Astrocyte (in vitro differentiated cells and primary cell): ENCODE measurements at regions not wholly inside any gene's neighbourhood (a gene's known extent, or its start where the extent isn't known, plus 50 kb on each side); places are given as distances from the start of the nearest gene placed in this dataset.

Experiments
- DNase-seq: peaks from one replicate; pipeline ENCODE4 v3.0.0-alpha.2; 2010; ENCODE audit warnings: low read depth
- FAIRE-seq: peaks from 2 replicates; lab custom pipeline; 2011; peaks lifted over from hg19 to GRCh38; lab: Jason Lieb, UNC
- H2AFZ ChIP-seq: 2 replicates; pipeline ENCODE4 v1.6.0; 2012; ENCODE audit warnings: low read depth, low read length, inconsistent platforms
- H3K27ac ChIP-seq: 2 replicates; pipeline ENCODE4 v1.5.1; 2011; ENCODE audit warnings: low read depth, low read length, inconsistent platforms
- H3K27me3 ChIP-seq: 2 replicates; pipeline ENCODE4 v1.6.0; 2011; ENCODE audit warnings: low read length, inconsistent platforms; ENCODE audit not compliant: insufficient read depth
- H3K36me3 ChIP-seq: 2 replicates; pipeline ENCODE4 v1.5.1; 2011; ENCODE audit warnings: low read length, inconsistent platforms; ENCODE audit not compliant: insufficient read depth
- H3K4me1 ChIP-seq: 2 replicates; pipeline ENCODE4 v1.5.1; 2011; ENCODE audit warnings: low read length, inconsistent platforms; ENCODE audit not compliant: insufficient read depth
- H3K4me2 ChIP-seq: 2 replicates; pipeline ENCODE4 v1.6.0; 2012; ENCODE audit warnings: low read length, inconsistent platforms
- H3K4me3 ChIP-seq: 2 replicates; pipeline ENCODE4 v1.5.1; 2011; ENCODE audit warnings: low read depth, mild to moderate bottlenecking, low read length, inconsistent platforms; ENCODE audit not compliant: insufficient read depth
- H3K79me2 ChIP-seq: 2 replicates; pipeline ENCODE4 v1.6.0; 2012; ENCODE audit warnings: mild to moderate bottlenecking, low read length, inconsistent platforms; ENCODE audit not compliant: insufficient read depth
- H3K9ac ChIP-seq: 2 replicates; pipeline ENCODE4 v1.6.0; 2012; ENCODE audit warnings: mild to moderate bottlenecking, low read length, inconsistent platforms
- H3K9me3 ChIP-seq: 2 replicates; pipeline ENCODE4 v1.5.1; 2012; ENCODE audit warnings: low read depth, mild to moderate bottlenecking, low read length, inconsistent platforms; ENCODE audit not compliant: insufficient read depth
- H4K20me1 ChIP-seq: 2 replicates; pipeline ENCODE4 v1.6.0; 2012; ENCODE audit warnings: low read length, inconsistent platforms; ENCODE audit not compliant: insufficient read depth
- H3K27ac Mint-ChIP-seq: one replicate; pipeline ENCODE4 v1.8.0; 2021; ENCODE audit warnings: mild to moderate bottlenecking, mixed read lengths; ENCODE audit not compliant: unreplicated experiment
- H3K27me3 Mint-ChIP-seq: one replicate; pipeline ENCODE4 v1.8.0; 2021; ENCODE audit warnings: low read depth, mixed read lengths; ENCODE audit not compliant: unreplicated experiment
- H3K36me3 Mint-ChIP-seq: one replicate; pipeline ENCODE4 v1.8.0; 2021; ENCODE audit warnings: low read depth, mixed read lengths; ENCODE audit not compliant: unreplicated experiment
- H3K4me1 Mint-ChIP-seq: one replicate; pipeline ENCODE4 v1.8.0; 2021; ENCODE audit warnings: low read depth, mixed read lengths; ENCODE audit not compliant: unreplicated experiment
- H3K4me3 Mint-ChIP-seq: one replicate; pipeline ENCODE4 v1.8.0; 2021; ENCODE audit warnings: mild to moderate bottlenecking, moderate library complexity, mixed read lengths; ENCODE audit not compliant: unreplicated experiment
- H3K9me3 Mint-ChIP-seq: one replicate; pipeline ENCODE4 v1.8.0; 2021; ENCODE audit warnings: mild to moderate bottlenecking, mixed read lengths; ENCODE audit not compliant: unreplicated experiment
- CTCF ChIP-seq: IDR thresholded peaks from 2 replicates; pipeline ENCODE4 v1.5.1; 2011; ENCODE audit warnings: low read depth, mild to moderate bottlenecking, inconsistent platforms, low read length, moderate library complexity; ENCODE audit not compliant: insufficient read depth
- EZH2 ChIP-seq: IDR thresholded peaks from 2 replicates; pipeline ENCODE4 v1.6.1; 2012; ENCODE audit warnings: mild to moderate bottlenecking, low read length, inconsistent platforms; ENCODE audit not compliant: insufficient read depth

- Histone ChIP-seq H3K36me3 (no peaks in the 10 kb centered on the region), H3K79me2 (no peaks in the 10 kb centered on the region), H3K27me3 (peaks cover 5% of the 10 kb centered on the region), H3K4me1 (peaks cover 4% of the 10 kb centered on the region), H3K27ac (no peak overlapping the region), H3K4me2 (no peak overlapping the region), H3K9ac (no peak overlapping the region), H2AFZ (no peak overlapping the region), H4K20me1 (no peaks in the 10 kb centered on the region), H3K4me3 (no peak overlapping the region), H3K9me3 (no peaks in the 10 kb centered on the region)
- no peak overlapping the region for H3K27ac Mint-ChIP-seq
- TF ChIP-seq CTCF (no peak), EZH2 (no peak)
- DNase-seq = no peak
- FAIRE-seq = no peak
- H3K4me1 Mint-ChIP-seq = peaks cover 3% of the 10 kb centered on the region
- H3K36me3 Mint-ChIP-seq = no peaks in the 10 kb centered on the region
- no peak overlapping the region for H3K4me3 Mint-ChIP-seq
- no peaks in the 10 kb centered on the region for H3K9me3 Mint-ChIP-seq
- peaks cover 27% of the 10 kb centered on the region for H3K27me3 Mint-ChIP-seq
Observed at GRCh38 chr5:61613679-61614078, 281.6 kb downstream of the ZSWIM6 start.

- H3K27me3 Mint-ChIP-seq = peaks cover 30% of the 10 kb centered on the region
- no peak overlapping the region for H3K4me3 Mint-ChIP-seq
- no peak overlapping the region for H2AFZ ChIP-seq
- no peak overlapping the region for H3K27ac Mint-ChIP-seq
- H3K4me3 ChIP-seq = no peak overlapping the region
- FAIRE-seq (no peak), DNase-seq (no peak)
- peaks cover 5% of the 10 kb centered on the region for H3K27me3 ChIP-seq
- H3K36me3 Mint-ChIP-seq = no peaks in the 10 kb centered on the region
- H3K27ac ChIP-seq = no peak overlapping the region
- H4K20me1 ChIP-seq = no peaks in the 10 kb centered on the region
- H3K4me2 ChIP-seq = no peak overlapping the region
- peaks cover 4% of the 10 kb centered on the region for H3K4me1 ChIP-seq
- no peaks in the 10 kb centered on the region for H3K9me3 Mint-ChIP-seq
- H3K4me1 Mint-ChIP-seq = peaks cover 3% of the 10 kb centered on the region
- H3K9ac ChIP-seq = no peak overlapping the region
- no peaks in the 10 kb centered on the region for H3K36me3 ChIP-seq
- H3K9me3 ChIP-seq = no peaks in the 10 kb centered on the region
- no peak for TF ChIP-seq EZH2
- TF ChIP-seq CTCF = no peak
- H3K79me2 ChIP-seq = no peaks in the 10 kb centered on the region
Observed at GRCh38 chr5:61614606-61615005, 282.5 kb downstream of the ZSWIM6 start.

GRCh38 chr5:61617039-61617438 is 285.0 kb downstream of the ZSWIM6 start:
- no peak for DNase-seq
- no peak for TF ChIP-seq CTCF
- TF ChIP-seq EZH2 = no peak
- H3K4me2 ChIP-seq = no peak overlapping the region
- Mint-ChIP-seq H3K4me1 (peaks cover 3% of the 10 kb centered on the region), H3K27ac (no peak overlapping the region), H3K36me3 (no peaks in the 10 kb centered on the region), H3K4me3 (no peak overlapping the region), H3K27me3 (peaks cover 30% of the 10 kb centered on the region), H3K9me3 (no peaks in the 10 kb centered on the region)
- no peaks in the 10 kb centered on the region for H3K79me2 ChIP-seq
- H3K27ac ChIP-seq = no peak overlapping the region
- no peak overlapping the region for H2AFZ ChIP-seq
- H3K9ac ChIP-seq = no peak overlapping the region
- FAIRE-seq = no peak
- no peaks in the 10 kb centered on the region for H3K9me3 ChIP-seq
- H3K36me3 ChIP-seq = no peaks in the 10 kb centered on the region
- H3K4me3 ChIP-seq = no peak overlapping the region
- H4K20me1 ChIP-seq = no peaks in the 10 kb centered on the region
- H3K27me3 ChIP-seq = no peaks in the 10 kb centered on the region
- peaks cover 4% of the 10 kb centered on the region for H3K4me1 ChIP-seq
